ENCODE measurements at regions not wholly inside any gene's neighbourhood (a gene's known extent, or its start where the extent isn't known, plus 50 kb on each side); places are given as distances from the start of the nearest gene placed in this dataset.

DNA sequence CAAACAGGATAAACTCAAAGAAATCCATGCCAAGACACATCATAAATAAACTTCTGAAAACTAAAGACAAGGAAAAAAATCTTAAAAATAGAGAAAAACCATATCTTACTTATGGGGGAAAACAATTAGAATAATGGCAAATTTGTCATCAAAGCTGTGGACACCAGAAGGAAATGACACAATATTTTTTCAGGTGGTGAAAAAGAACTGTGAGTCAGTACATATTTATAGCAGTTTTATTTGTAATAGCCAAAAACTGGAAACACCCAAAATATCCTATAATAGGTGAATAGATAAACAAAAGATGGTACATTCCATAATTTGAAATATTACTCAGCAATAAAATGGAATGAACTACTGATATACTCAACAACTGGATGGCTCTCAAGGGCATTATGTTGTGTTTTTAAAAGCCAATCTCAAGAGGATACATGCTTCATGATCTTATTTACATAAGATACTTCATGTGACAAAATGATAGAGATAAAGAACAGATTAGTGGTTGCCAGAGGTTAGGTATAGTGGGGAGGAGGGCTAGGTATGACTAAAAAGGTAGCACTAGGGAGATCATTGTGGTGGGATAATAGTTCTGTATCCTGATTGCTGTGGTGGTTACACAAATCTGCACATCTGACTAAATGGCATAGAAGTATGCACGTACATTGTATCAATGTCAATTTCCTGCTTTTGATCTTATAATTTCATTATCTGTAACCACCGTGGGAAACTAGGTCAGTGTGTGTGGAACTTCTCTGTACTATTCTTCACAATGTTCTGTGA is 191.9 kb downstream of the PPP1R2C start:
- DNase-seq (ENCODE audit: extremely low read depth, low read depth) = no peak
- no peak overlapping the region for H3K4me3 ChIP-seq (replicated peaks; ENCODE audit: low read depth, low read length)
- TF ChIP-seq, protein P1, sequence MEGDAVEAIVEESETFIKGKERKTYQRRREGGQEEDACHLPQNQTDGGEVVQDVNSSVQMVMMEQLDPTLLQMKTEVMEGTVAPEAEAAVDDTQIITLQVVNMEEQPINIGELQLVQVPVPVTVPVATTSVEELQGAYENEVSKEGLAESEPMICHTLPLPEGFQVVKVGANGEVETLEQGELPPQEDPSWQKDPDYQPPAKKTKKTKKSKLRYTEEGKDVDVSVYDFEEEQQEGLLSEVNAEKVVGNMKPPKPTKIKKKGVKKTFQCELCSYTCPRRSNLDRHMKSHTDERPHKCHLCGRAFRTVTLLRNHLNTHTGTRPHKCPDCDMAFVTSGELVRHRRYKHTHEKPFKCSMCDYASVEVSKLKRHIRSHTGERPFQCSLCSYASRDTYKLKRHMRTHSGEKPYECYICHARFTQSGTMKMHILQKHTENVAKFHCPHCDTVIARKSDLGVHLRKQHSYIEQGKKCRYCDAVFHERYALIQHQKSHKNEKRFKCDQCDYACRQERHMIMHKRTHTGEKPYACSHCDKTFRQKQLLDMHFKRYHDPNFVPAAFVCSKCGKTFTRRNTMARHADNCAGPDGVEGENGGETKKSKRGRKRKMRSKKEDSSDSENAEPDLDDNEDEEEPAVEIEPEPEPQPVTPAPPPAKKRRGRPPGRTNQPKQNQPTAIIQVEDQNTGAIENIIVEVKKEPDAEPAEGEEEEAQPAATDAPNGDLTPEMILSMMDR (IDR thresholded peaks at IDR 0.05; ENCODE audit: low read depth, low read length, missing control alignments) = no peak

DNA sequence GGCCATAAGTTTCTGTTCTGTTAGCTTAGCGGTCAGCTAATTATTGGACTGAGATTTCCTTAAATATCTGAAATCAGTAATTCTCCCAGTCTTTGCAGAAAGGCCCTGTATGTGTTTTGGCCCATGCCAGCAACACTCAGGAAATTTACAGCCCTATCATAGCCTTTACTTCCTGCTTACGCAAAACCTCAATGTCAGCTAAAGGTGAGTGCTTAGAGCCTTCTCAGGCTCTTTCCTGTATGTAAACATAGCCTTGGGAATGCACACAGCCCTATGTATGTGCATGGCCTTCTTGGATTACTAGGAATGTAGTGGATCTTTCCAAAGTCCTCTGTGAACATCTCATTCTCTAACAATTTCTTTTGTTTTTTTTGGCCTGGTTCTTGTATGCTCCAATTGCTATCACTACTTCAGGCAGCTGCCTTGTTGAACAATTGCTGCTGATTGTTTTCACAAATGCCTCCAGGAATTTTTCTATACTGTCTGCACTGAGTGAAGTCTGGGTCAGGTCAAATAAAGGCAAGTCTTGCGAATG is 200.0 kb downstream of the PPP1R2C start:
- no peak overlapping the region for H3K4me3 ChIP-seq (replicated peaks; ENCODE audit: low read depth, low read length)
- DNase-seq (ENCODE audit: extremely low read depth, low read depth) = no peak
- TF ChIP-seq, protein P1 (IDR thresholded peaks at IDR 0.05; ENCODE audit: low read depth, low read length, missing control alignments) = no peak

DNA sequence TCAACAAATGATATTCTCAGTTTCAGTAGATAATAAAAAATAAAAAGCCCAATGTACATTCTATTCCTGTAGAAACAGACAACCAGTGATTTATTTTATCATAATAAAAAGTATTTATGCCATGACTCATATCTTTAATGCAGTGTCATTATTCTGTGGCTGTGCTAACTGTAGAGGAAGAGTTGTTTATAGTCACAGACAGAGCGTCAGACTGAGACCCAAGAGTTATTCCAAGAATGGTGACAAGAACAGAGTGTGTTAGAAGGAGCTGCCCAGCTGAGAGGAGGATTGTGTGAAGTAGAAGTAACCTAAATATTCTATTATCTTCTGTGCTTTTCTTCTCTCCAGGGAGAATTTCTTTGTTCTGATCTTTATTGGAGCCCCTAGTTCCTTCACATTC is 210.7 kb downstream of the PPP1R2C start:
- DNase-seq (ENCODE audit: extremely low read depth, low read depth) = no peak
- TF ChIP-seq, protein P1 (IDR thresholded peaks at IDR 0.05; ENCODE audit: low read depth, low read length, missing control alignments) = no peak
- no peak overlapping the region for H3K4me3 ChIP-seq (replicated peaks; ENCODE audit: low read depth, low read length)

DNA sequence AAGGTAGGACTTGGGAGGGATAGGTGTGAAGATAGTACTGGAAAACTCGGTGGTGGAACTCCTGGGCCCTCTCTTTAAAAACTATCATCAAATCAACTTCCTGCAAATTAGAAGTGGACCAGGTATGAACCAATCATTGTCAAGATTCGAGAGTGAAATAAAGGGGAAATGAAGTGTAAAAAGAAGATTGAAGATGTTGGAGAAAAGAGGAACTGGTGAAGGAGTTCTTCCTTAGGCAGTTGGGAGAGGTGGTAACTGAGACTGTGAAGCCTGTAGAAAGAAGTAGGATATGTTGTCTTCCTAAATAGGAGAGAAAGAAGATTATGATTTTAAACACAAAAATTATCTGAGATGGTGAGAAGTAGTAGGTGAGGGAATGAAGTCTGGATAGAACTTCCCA is 212.2 kb downstream of the PPP1R2C start:
- no peak overlapping the region for H3K4me3 ChIP-seq (replicated peaks; ENCODE audit: low read depth, low read length)
- DNase-seq (ENCODE audit: extremely low read depth, low read depth) = no peak
- TF ChIP-seq, protein P1 (IDR thresholded peaks at IDR 0.05; ENCODE audit: low read depth, low read length, missing control alignments) = no peak

DNA sequence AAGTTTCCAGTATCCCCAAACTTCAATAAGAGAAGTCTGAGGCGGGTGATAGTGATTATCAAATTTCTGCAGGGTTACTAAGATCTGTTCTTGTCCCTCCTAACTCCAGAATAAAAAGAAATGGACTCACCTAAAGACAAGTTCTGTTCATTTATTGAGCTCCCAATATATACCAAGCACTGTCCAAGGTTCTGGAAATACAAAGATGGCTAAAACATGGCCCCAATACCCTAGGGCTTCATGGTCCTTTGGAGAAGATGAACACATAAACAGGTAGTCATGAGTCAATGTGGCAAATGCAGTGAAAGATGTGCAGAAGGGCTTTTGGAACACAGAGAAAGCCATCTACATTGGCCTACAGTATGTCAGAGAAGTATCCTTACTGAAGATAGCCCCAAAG is 231.2 kb downstream of the PPP1R2C start:
- TF ChIP-seq, protein P1 (IDR thresholded peaks at IDR 0.05; ENCODE audit: low read depth, low read length, missing control alignments) = no peak
- DNase-seq (ENCODE audit: extremely low read depth, low read depth) = no peak

DNA sequence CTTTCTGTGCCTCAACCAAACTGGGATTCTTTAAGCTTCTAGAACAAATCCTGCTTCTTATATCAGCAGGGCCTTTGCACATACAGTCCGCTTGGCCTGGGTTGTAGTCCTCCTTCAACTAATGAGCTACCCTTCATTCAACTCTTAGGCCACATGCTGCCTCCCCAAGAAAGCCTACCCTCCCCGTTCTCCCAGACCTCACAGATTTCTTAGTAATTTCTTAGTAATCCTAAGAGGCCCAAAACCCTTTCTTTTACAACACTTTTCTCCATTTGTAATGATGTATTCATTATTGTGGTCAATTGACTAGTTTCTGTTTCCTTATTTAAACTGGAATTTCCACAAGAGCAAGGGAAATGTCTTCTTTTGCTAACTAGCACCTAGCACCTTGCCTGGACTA is 233.1 kb downstream of the PPP1R2C start:
- TF ChIP-seq, protein P1 (IDR thresholded peaks at IDR 0.05; ENCODE audit: low read depth, low read length, missing control alignments) = no peak
- no peak for DNase-seq (ENCODE audit: extremely low read depth, low read depth)
- H3K4me3 ChIP-seq (replicated peaks; ENCODE audit: low read depth, low read length) = no peak overlapping the region

More for the DNA sequence above, 231.2 kb downstream of the PPP1R2C start:
- H3K4me3 ChIP-seq (replicated peaks; ENCODE audit: low read depth, low read length) = no peak overlapping the region
